Peyer's patch (tissue), 4 donors: ENCODE measurements at regions not wholly inside any gene's neighbourhood (a gene's known extent, or its start where the extent isn't known, plus 50 kb on each side); places are given as distances from the start of the nearest gene placed in this dataset.

Experiments
- POLR2A ChIP-seq, 2 donors: fragments of 450-650 bp; IDR thresholded peaks; one replicate each; pipeline ENCODE4 v1.5.1; 2017; ENCODE audit warnings: antibody characterized with exemption in 2 of 2, mild to moderate bottlenecking in 2 of 2, moderate library complexity in 2 of 2
- TF ChIP-seq, protein P1 (sequence below), 6 experiments: fragments of 450-650 bp in 4 of 6; fragments of 200-600 bp in 2 of 6; sonication (generic) in 1 of 6; IDR thresholded peaks; one replicate each; pipeline ENCODE4 v1.5.1; 2017 to 2019; ENCODE audit warnings: antibody characterized with exemption in 6 of 6, mild to moderate bottlenecking in 3 of 6, moderate library complexity in 1 of 6

DNA sequence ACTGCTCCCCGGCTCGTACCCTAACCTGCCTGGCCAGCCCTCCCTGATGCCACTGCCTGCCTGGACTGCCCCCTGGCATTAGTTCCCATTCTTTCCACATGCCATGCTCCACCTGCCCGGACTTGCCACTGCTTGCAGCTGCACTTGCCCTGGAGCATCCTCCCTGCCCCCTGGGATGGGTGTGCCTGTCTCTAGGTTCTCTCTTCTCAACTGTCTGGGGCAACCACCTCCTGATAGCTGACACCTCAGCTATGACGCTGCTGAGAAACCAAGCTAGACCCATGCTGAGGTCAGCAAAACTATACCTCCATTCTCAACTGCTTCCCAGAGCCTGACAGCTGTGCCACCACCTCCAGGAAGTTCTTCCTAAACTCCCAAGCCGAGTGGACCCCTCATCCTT is 72.1 kb downstream of the PERP start:
- TF ChIP-seq, protein P1, sequence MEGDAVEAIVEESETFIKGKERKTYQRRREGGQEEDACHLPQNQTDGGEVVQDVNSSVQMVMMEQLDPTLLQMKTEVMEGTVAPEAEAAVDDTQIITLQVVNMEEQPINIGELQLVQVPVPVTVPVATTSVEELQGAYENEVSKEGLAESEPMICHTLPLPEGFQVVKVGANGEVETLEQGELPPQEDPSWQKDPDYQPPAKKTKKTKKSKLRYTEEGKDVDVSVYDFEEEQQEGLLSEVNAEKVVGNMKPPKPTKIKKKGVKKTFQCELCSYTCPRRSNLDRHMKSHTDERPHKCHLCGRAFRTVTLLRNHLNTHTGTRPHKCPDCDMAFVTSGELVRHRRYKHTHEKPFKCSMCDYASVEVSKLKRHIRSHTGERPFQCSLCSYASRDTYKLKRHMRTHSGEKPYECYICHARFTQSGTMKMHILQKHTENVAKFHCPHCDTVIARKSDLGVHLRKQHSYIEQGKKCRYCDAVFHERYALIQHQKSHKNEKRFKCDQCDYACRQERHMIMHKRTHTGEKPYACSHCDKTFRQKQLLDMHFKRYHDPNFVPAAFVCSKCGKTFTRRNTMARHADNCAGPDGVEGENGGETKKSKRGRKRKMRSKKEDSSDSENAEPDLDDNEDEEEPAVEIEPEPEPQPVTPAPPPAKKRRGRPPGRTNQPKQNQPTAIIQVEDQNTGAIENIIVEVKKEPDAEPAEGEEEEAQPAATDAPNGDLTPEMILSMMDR (IDR thresholded peaks at IDR 0.05) = no peak
- no peak for TF ChIP-seq POLR2A (IDR thresholded peaks at IDR 0.05)
